Keratinocyte (primary cell): ENCODE measurements at regions not wholly inside any gene's neighbourhood (a gene's known extent, or its start where the extent isn't known, plus 50 kb on each side); places are given as distances from the start of the nearest gene placed in this dataset.
A peak's percentile ranks its signal among the peaks of the same experiment; 100 is the strongest.

ENCODE experiments used
- DNase-seq: peaks from one replicate; pipeline ENCODE4 v3.0.0-alpha.2; 2011; ENCODE audit warnings: low read depth, missing footprints, low spot score
- FAIRE-seq: peaks from 2 replicates; lab custom pipeline; 2011; peaks lifted over from hg19 to GRCh38; lab: Jason Lieb, UNC
- H2AFZ ChIP-seq: 2 replicates; pipeline ENCODE4 v1.6.0; 2012; ENCODE audit warnings: low read length, control low read depth, inconsistent platforms; ENCODE audit not compliant: control insufficient read depth
- H3K27ac ChIP-seq: 2 replicates; pipeline ENCODE4 v1.5.1; 2011; ENCODE audit warnings: low read length; ENCODE audit not compliant: control insufficient read depth, insufficient read depth
- H3K27me3 ChIP-seq: 3 replicates; pipeline ENCODE4 v1.6.0; 2011; ENCODE audit warnings: low read length; ENCODE audit not compliant: control insufficient read depth, insufficient read depth; ENCODE audit errors: extremely low read depth
- H3K36me3 ChIP-seq, 2 experiments: 2 replicates in 1 of 2; 3 replicates in 1 of 2; pipeline ENCODE4 v1.5.1; 2011; ENCODE audit warnings: low read length in 2 of 2, mild to moderate bottlenecking in 1 of 2; ENCODE audit not compliant: control insufficient read depth in 2 of 2, insufficient read depth in 2 of 2; ENCODE audit errors: extremely low read depth in 1 of 2
- H3K4me1 ChIP-seq: 3 replicates; pipeline ENCODE4 v1.5.1; 2011; ENCODE audit warnings: low read length; ENCODE audit not compliant: control insufficient read depth, insufficient read depth; ENCODE audit errors: extremely low read depth
- H3K4me2 ChIP-seq: 3 replicates; pipeline ENCODE4 v1.6.0; 2011; ENCODE audit warnings: low read depth, low read length; ENCODE audit not compliant: control insufficient read depth, insufficient read depth; ENCODE audit errors: extremely low read depth
- H3K4me3 ChIP-seq, 3 experiments: fragments of 200-600 bp in 1 of 3; sonication (generic) in 1 of 3; 2 replicates in 2 of 3; 3 replicates in 1 of 3; pipeline ENCODE4 v1.5.1; 2011 to 2016; ENCODE audit warnings: low read length in 3 of 3, mild to moderate bottlenecking in 3 of 3, control low read depth in 2 of 3, inconsistent platforms in 1 of 3, low read depth in 1 of 3, mixed read lengths in 1 of 3, mixed run types in 1 of 3, moderate library complexity in 1 of 3; ENCODE audit not compliant: control insufficient read depth in 2 of 3, insufficient read depth in 2 of 3; ENCODE audit errors: extremely low read depth in 1 of 3
- H3K79me2 ChIP-seq: 2 replicates; pipeline ENCODE4 v1.6.0; 2012; ENCODE audit warnings: low read length; ENCODE audit not compliant: control insufficient read depth, insufficient read depth
- H3K9ac ChIP-seq: 3 replicates; pipeline ENCODE4 v1.6.0; 2011; ENCODE audit warnings: low read length; ENCODE audit not compliant: control insufficient read depth, insufficient read depth; ENCODE audit errors: extremely low read depth
- H3K9me1 ChIP-seq: 3 replicates; pipeline ENCODE4 v1.6.0; 2011; ENCODE audit warnings: low read length; ENCODE audit not compliant: control insufficient read depth, insufficient read depth; ENCODE audit errors: extremely low read depth
- H3K9me3 ChIP-seq: 2 replicates; pipeline ENCODE4 v1.5.1; 2012; ENCODE audit warnings: low read depth, low read length; ENCODE audit not compliant: control insufficient read depth
- H4K20me1 ChIP-seq: 3 replicates; pipeline ENCODE4 v1.6.0; 2011; ENCODE audit warnings: low read length; ENCODE audit not compliant: control insufficient read depth, insufficient read depth; ENCODE audit errors: extremely low read depth
- EZH2 ChIP-seq: IDR thresholded peaks from one replicate; pipeline ENCODE4 v1.6.1; 2012; ENCODE audit warnings: inconsistent platforms, mild to moderate bottlenecking, low read length, moderate library complexity
- dilution Hi-C: fragments of 300-500 bp; cut with MboI; formaldehyde crosslinking; loops from one replicate; pipeline ENCODE4 v1.7.0; 2020; ENCODE audit warnings: low sequenced_read_pairs; ENCODE audit not compliant: extremely low pct_ligation_motif_present
- TF ChIP-seq, protein P1 (sequence below), 3 experiments: IDR thresholded peaks in 1 of 3; conservative IDR thresholded peaks in 1 of 3; optimal IDR thresholded peaks in 1 of 3; 2 replicates in 2 of 3; 3 replicates in 1 of 3; pipeline versions ENCODE3 to v1.5.1; 2011; ENCODE audit warnings: low read length in 3 of 3, mild to moderate bottlenecking in 3 of 3, moderate library complexity in 2 of 3, control low read depth in 1 of 3, inconsistent platforms in 1 of 3; ENCODE audit not compliant: insufficient read depth in 2 of 3; ENCODE audit errors: extremely low read depth in 1 of 3

DNA sequence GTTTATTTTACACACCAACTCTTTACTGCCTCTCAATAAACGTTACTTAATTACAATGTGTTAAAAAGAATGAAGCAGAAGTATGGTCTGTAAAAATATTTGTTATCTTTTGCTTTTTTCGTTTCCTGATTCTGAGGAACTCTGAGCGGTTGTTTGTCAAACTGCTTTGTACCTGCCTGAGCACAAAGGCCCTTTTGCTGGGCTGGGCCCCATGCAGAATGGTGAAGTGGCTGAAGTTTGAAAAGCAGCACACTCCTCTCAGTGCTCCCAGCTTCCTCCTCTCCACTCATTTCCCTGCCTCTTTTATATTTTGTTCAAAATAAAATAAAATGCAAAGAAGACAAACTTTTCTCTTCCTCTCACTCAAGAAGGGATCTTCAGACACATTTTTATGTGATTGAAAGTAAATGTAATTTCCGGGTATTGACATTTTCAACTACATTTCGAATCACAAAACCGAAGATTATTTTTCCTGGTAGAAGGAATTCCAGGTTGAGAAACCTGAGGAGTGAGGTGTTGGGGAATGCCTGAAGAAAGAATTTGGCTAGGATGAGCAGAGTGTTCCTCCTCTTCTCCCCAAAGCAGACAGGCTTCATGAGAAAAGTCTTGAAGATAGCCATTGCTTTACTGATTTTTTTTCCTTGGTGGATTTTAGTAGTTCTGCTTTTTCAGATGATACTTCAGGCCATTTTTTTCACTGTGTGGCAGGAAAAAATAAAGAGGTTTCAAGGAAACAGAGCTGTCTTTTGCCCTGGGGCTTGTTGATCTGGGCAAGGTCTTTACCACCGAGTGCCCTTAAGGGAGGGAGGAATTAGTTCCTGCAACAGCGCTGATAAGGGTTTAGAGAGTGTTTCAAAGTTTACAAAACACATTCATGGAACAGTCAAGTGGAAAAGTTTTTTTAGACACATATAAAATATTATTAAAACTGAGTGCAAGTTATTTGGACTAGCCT, 229.8 kb downstream of the NFKBIZ start:
- Histone ChIP-seq H3K27me3 (no peaks in the 10 kb centered on the region), H3K4me3 (no peak overlapping the region), H3K79me2 (no peaks in the 10 kb centered on the region), H3K9me3 (no peaks in the 10 kb centered on the region), H3K27ac (no peak overlapping the region), H3K9me1 (no peaks in the 10 kb centered on the region), H4K20me1 (no peaks in the 10 kb centered on the region), H3K36me3 (no peaks in the 10 kb centered on the region), H3K4me2 (peak overlapping the region; percentile 34), H2AFZ (peak overlapping the region; percentile 51), H3K4me1 (peaks cover 9% of the 10 kb centered on the region), H3K9ac (no peak overlapping the region)
- DNase-seq = no peak
- dilution Hi-C loops = no loop called here
- no peak for FAIRE-seq
- TF ChIP-seq EZH2 = no peak
- TF ChIP-seq, protein P1, sequence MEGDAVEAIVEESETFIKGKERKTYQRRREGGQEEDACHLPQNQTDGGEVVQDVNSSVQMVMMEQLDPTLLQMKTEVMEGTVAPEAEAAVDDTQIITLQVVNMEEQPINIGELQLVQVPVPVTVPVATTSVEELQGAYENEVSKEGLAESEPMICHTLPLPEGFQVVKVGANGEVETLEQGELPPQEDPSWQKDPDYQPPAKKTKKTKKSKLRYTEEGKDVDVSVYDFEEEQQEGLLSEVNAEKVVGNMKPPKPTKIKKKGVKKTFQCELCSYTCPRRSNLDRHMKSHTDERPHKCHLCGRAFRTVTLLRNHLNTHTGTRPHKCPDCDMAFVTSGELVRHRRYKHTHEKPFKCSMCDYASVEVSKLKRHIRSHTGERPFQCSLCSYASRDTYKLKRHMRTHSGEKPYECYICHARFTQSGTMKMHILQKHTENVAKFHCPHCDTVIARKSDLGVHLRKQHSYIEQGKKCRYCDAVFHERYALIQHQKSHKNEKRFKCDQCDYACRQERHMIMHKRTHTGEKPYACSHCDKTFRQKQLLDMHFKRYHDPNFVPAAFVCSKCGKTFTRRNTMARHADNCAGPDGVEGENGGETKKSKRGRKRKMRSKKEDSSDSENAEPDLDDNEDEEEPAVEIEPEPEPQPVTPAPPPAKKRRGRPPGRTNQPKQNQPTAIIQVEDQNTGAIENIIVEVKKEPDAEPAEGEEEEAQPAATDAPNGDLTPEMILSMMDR (optimal IDR thresholded peaks at IDR 0.05 in 1 of 3, IDR thresholded peaks at IDR 0.05 in 1 of 3, conservative IDR thresholded peaks at IDR 0.05 in 1 of 3; ENCODE audit: extremely low read depth in 1 of 3, insufficient read depth in 2 of 3, low read length in 3 of 3) = no peak

DNA sequence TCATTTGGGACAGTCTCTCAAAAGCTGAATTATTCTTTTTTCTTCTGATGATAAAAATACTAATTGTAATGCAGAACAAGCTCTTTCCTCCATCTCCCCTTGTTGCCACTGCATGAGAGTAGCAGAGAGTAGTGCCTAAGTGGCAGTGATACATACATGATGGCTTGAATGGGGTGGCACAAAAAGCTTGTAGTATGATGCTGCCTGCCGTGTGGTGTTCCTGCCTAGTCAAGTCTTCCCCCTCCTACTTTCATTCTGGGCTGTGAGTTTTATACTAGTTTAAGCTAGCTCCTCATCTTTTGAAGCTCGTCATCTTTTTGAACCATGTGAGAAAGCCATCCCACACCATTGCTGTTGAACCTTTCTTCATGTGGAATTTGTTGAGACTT, 230.5 kb downstream of the NFKBIZ start:
- Histone ChIP-seq H3K36me3 (no peaks in the 10 kb centered on the region), H3K4me1 (peaks cover 9% of the 10 kb centered on the region), H3K9me1 (no peaks in the 10 kb centered on the region), H3K27me3 (no peaks in the 10 kb centered on the region), H3K4me3 (no peak overlapping the region), H4K20me1 (no peaks in the 10 kb centered on the region), H3K79me2 (no peaks in the 10 kb centered on the region), H3K27ac (no peak overlapping the region), H3K9me3 (no peaks in the 10 kb centered on the region), H3K4me2 (no peak overlapping the region), H3K9ac (no peak overlapping the region), H2AFZ (no peak overlapping the region)
- FAIRE-seq (peak; percentile 59), DNase-seq (no peak)
- TF ChIP-seq, protein P1 (optimal IDR thresholded peaks at IDR 0.05 in 1 of 3, IDR thresholded peaks at IDR 0.05 in 1 of 3, conservative IDR thresholded peaks at IDR 0.05 in 1 of 3; ENCODE audit: extremely low read depth in 1 of 3, insufficient read depth in 2 of 3, low read length in 3 of 3) = no peak
- TF ChIP-seq EZH2 = no peak
- dilution Hi-C loops = no loop called here
